GM10248 (cell line): ENCODE measurements at regions not wholly inside any gene's neighbourhood (a gene's known extent, or its start where the extent isn't known, plus 50 kb on each side); places are given as distances from the start of the nearest gene placed in this dataset.

Experiments
- CTCF ChIA-PET: fragments of 300-600 bp; sonication (Branson Sonifier 250); formaldehyde crosslinking; extraction: SDS; loops from one replicate; lab custom pipeline; 2021; ENCODE audit warnings: antibody characterized with exemption; lab: Yijun Ruan, JAX
- POLR2A ChIA-PET: fragments of 350-650 bp; sonication (Branson Sonifier 250); formaldehyde crosslinking; extraction: SDS; loops from one replicate; lab custom pipeline; 2020; ENCODE audit warnings: antibody characterized with exemption; lab: Yijun Ruan, JAX
- DNase-seq: peaks from one replicate; pipeline ENCODE4 v3.0.0; 2012; ENCODE audit errors: extremely low spot score
- TF ChIP-seq, protein P1 (sequence below): IDR thresholded peaks from 2 replicates; pipeline ENCODE4 v1.5.1; 2012; ENCODE audit warnings: mild to moderate bottlenecking, low read depth; ENCODE audit errors: extremely low read depth, missing control alignments, control extremely low read depth

DNA sequence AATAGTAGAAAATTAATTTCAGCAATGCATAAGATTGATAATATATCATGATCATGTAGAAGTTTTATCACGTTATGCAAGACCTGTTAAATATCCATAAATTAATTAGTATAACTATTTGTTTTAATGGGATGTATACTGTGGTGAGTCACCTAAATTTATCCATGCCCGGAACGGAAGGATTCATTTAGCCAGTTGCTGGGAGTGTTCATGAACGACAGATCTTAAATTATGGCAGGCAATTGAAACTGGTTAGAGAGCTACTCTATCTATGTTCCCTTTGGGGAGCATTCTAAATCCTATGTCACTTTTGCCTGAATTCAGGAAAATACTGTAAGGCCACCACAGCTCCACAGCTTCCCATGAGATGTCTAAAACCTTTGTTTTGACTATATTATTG lies 1950.5 kb upstream of the AGA start:
- TF ChIP-seq, protein P1, sequence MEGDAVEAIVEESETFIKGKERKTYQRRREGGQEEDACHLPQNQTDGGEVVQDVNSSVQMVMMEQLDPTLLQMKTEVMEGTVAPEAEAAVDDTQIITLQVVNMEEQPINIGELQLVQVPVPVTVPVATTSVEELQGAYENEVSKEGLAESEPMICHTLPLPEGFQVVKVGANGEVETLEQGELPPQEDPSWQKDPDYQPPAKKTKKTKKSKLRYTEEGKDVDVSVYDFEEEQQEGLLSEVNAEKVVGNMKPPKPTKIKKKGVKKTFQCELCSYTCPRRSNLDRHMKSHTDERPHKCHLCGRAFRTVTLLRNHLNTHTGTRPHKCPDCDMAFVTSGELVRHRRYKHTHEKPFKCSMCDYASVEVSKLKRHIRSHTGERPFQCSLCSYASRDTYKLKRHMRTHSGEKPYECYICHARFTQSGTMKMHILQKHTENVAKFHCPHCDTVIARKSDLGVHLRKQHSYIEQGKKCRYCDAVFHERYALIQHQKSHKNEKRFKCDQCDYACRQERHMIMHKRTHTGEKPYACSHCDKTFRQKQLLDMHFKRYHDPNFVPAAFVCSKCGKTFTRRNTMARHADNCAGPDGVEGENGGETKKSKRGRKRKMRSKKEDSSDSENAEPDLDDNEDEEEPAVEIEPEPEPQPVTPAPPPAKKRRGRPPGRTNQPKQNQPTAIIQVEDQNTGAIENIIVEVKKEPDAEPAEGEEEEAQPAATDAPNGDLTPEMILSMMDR = no peak
- no peak for DNase-seq
- POLR2A ChIA-PET = no interaction called here
- CTCF ChIA-PET = interaction anchor here (0.6 kb wide), 1 partner anchor 891 kb away, joined by 3 read pairs; no protein-coding TSS in a partner anchor

DNA sequence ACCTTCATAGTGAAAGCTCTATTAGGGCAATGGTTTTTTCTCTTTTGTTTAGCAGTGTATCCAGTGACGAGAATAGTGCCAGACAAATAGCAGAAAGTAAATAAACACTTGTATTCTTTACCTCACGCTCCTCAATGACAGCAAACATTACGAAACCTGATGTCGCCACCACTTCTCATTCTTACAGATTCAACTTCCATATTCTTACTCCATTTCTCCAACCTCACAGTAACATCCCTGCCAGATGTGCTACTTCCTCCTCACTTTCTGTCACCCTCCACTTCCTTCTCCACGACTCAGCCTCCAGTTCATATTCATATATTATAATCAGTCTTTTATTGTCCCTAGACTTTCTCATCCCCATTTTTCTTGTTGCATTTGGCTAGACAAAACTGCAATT lies 1956.2 kb upstream of the AGA start:
- CTCF ChIA-PET = no interaction called here
- DNase-seq = no peak
- TF ChIP-seq, protein P1 = no peak
- POLR2A ChIA-PET = no interaction called here

DNA sequence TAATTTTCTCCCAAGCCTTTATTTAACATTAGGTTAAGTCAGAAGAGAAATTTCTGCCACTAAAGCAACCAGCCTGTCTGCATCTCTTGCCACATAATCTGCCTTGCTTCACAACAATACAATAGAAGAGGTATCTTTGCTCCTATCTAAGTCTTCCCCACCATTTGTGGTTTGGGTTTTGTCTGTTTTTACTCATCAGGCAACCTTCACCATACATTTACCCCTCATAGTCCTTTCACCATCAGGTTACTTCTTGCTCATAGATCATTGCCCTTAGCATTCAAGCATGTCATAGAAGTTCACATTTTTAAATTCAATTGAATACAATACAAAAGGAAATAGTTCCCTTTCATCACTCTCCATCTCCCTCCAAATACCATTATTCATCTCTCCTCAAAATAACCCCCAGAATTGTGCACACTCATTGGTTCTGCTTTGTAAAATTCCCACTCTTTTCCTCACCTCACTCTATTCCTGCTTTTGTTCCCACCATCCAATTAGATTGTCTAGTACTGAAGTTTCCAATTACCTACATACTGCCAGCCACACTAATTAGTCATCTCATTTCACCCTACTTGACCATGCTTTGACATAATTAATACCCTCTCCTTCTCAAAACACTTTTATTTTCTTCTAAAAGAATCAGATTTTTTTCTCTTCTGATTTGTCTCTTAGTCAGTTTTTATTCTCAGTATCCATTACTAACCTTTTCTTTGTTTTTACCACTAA lies 1957.0 kb upstream of the AGA start:
- no peak for DNase-seq
- CTCF ChIA-PET = no interaction called here
- TF ChIP-seq, protein P1 = no peak
- POLR2A ChIA-PET = no interaction called here

DNA sequence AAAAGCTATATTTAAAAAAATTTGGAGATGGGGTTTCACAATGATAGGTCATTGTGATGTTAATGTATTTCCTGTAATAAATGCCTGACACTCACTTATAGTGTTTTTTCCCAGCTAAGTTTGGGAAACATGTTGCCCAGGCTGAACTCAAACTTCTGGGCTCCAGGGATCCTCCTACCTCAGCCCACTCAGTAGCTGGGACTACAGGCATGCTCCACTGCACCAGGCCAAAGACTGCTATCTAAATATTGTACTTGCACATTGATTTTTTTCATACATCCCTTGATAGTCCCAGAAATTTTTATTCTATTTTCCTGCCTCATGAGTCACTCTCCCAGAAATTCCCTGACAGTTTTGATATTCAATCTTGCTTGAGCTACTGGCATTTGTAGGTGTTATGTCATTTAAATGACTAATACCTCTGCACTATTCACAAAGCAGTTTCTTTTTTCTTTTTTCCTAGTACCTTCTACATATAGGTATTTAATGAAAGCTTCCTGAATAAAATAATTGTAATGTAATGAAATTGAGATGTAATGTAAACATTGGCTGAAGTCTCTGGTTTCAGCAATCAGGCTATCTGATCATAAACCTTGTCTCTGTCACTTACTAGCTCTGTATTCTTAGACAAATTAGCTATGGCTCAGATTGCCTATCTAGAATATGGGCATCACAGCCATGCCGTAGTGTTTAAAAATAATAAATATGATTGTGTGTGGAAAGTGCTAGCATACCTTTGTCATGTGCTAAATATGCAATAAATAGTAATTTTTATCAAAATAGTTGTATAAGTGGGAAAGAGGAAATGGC lies 1973.0 kb upstream of the AGA start:
- ChIA-PET CTCF (interaction anchor here (1.2 to 1.5 kb wide), 3 partner anchors 10 to 40 kb away, joined by 3 read pairs; no protein-coding TSS in a partner anchor), POLR2A (no interaction called here)
- DNase-seq = no peak
- TF ChIP-seq, protein P1 = no peak

DNA sequence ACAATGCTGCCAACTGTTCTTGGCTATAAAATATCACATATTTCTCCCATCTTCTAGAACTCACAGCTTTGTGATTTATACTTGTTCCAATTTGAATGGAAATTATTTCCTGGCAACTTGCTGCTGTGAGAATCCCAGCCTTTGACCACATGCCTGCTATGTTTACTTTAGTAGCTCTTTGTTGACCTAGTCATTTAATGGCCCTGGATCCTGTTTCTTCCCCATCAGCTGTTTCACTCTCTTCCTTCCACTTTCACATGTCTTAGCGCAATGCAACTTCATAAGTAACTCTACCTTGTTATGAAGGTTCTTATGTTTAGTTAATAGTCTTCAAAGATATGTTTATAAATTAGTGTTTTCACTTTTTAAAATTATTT lies 1973.6 kb upstream of the AGA start:
- DNase-seq = no peak
- POLR2A ChIA-PET = no interaction called here
- CTCF ChIA-PET = interaction anchor here (1.1 to 1.5 kb wide), 3 partner anchors 10 to 39 kb away, joined by 3 read pairs; no protein-coding TSS in a partner anchor
- TF ChIP-seq, protein P1 = no peak

DNA sequence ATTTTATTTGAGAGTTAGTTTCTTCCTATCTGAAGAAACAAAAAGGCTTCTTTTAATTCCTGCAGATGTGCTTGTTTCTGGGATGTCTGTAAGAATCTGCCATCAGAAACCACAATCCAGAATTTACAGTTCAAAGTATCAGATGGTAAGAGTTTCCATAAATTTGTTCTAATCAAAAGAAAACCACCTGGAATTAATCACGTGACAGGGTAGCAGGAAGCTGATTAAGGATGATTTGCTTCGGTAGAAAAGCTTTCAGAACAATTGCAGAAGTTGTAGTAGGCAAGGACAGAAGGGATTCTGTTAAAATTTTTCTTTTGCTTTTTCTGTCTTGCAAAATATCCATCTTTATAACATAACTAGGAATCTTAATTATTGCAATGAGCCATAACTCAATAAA lies 1975.1 kb upstream of the AGA start:
- no peak for DNase-seq
- POLR2A ChIA-PET = no interaction called here
- TF ChIP-seq, protein P1 = no peak
- CTCF ChIA-PET = no interaction called here
